Panc1 (cell line): ENCODE measurements at regions not wholly inside any gene's neighbourhood (a gene's known extent, or its start where the extent isn't known, plus 50 kb on each side); places are given as distances from the start of the nearest gene placed in this dataset.

Experiments used
- ATAC-seq: fragments of 200-7000 bp; cut with Tn5 transposase; 2 replicates; pipeline ENCODE4 v1.9.1; 2020; ENCODE audit warnings: mild to moderate bottlenecking, moderate library complexity
- BruUV-seq: library from RNA; stranded (reverse); fragments of 400-500 nt; replicated peaks from 2 replicates; lab custom pipeline; 2021; lab: Mats Ljungman, UMichigan
- CTCF ChIA-PET: fragments of 300-600 bp; sonication (Branson Sonifier 250); formaldehyde crosslinking; loops from one replicate; lab custom pipeline; 2022; ENCODE audit warnings: antibody characterized with exemption; lab: Charles Lee
- POLR2A ChIA-PET: fragments of 300-600 bp; sonication (Branson Sonifier 250); formaldehyde crosslinking; loops from one replicate; lab custom pipeline; 2022; ENCODE audit warnings: antibody characterized with exemption; lab: Charles Lee
- DNase-seq: peaks from one replicate; pipeline ENCODE4 v3.0.0-alpha.2; 2010; ENCODE audit warnings: low read depth, low spot score
- H3K27ac ChIP-seq: 2 replicates; pipeline ENCODE4 v1.5.1; 2011; ENCODE audit warnings: mild to moderate bottlenecking, low read length, inconsistent platforms
- H3K27me3 ChIP-seq: fragments of 200-500 bp; sonication (Bioruptor generic); 2 replicates; pipeline ENCODE4 v1.6.0; 2014; ENCODE audit warnings: low read length, inconsistent platforms; ENCODE audit not compliant: control insufficient read depth, insufficient read depth
- H3K36me3 ChIP-seq: fragments of 200-500 bp; sonication (Bioruptor generic); 2 replicates; pipeline ENCODE4 v1.5.1; 2014; ENCODE audit warnings: inconsistent platforms, mild to moderate bottlenecking, low read length, moderate library complexity; ENCODE audit not compliant: control insufficient read depth, insufficient read depth
- H3K4me1 ChIP-seq: 2 replicates; pipeline ENCODE4 v1.5.1; 2011; ENCODE audit warnings: inconsistent platforms, mild to moderate bottlenecking, low read length, moderate library complexity; ENCODE audit not compliant: control insufficient read depth, insufficient read depth
- H3K4me3 ChIP-seq, 2 experiments: 2 replicates each; pipeline ENCODE4 v1.5.1; 2011 to 2012; ENCODE audit warnings: low read depth in 2 of 2, low read length in 2 of 2, mild to moderate bottlenecking in 2 of 2, inconsistent platforms in 1 of 2, moderate library complexity in 1 of 2
- H3K9me3 ChIP-seq: fragments of 200-500 bp; sonication (Bioruptor generic); 2 replicates; pipeline ENCODE4 v1.5.1; 2014; ENCODE audit warnings: low read depth, mild to moderate bottlenecking, inconsistent platforms, low read length, moderate library complexity; ENCODE audit not compliant: control insufficient read depth, insufficient read depth
- POLR2AphosphoS5 ChIP-seq: IDR thresholded peaks from 2 replicates; pipeline ENCODE4 v1.6.1; 2012; ENCODE audit warnings: mild to moderate bottlenecking, low read depth, low read length, moderate library complexity
- SIN3A ChIP-seq: IDR thresholded peaks from 2 replicates; pipeline ENCODE4 v1.6.1; 2012; ENCODE audit warnings: low read depth, mild to moderate bottlenecking, low read length, moderate library complexity, borderline replicate concordance; ENCODE audit not compliant: insufficient read depth
- TCF7L2 ChIP-seq: IDR thresholded peaks from 2 replicates; pipeline ENCODE4 v1.6.1; 2011; ENCODE audit warnings: mild to moderate bottlenecking, low read depth, low read length, inconsistent platforms
- in situ Hi-C: cut with HindIII; loops from 2 replicates; pipeline ENCODE4 v1.10.0; 2016; ENCODE audit warnings: low sequenced_read_pairs, low pct_unique_long_range_greater_than_20kb
- intact Hi-C: fragments of 100-400 bp; cut with micrococcal nuclease; formaldehyde crosslinking; loops from one replicate; pipeline ENCODE4 v1.10.0; 2022; ENCODE audit not compliant: unreplicated experiment
- TF ChIP-seq, protein P1 (sequence below): fragments of 450-650 bp; IDR thresholded peaks from 2 replicates; pipeline ENCODE4 v1.5.1; 2017; ENCODE audit warnings: mild to moderate bottlenecking
- TF ChIP-seq, protein P2 (sequence below), 2 experiments: IDR thresholded peaks; 2 replicates each; pipeline ENCODE4 v1.6.1; 2011 to 2012; ENCODE audit warnings: low read depth in 2 of 2, control low read depth in 1 of 2, low read length in 1 of 2, mild to moderate bottlenecking in 1 of 2, moderate library complexity in 1 of 2; ENCODE audit not compliant: insufficient read depth in 1 of 2

DNA sequence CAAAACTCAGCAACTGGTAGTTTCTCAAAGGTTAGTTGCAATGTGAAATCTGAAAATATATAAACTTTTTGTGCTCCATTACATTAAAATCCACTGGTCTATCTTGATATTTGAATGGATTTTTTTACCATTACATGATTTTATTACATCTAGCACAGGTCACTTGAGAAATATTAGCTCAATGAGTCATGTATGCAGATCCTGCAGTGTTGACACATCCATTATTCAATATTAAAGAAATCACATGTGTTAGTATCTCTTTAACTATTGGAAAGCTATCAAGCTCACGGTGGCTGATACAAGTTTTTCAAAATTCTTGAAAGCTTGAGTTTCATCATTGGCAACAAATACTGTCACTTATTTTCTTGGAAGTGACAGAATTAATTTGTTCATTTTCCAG lies 373.9 kb upstream of the TSHZ3 start:
- TF ChIP-seq, protein P1, sequence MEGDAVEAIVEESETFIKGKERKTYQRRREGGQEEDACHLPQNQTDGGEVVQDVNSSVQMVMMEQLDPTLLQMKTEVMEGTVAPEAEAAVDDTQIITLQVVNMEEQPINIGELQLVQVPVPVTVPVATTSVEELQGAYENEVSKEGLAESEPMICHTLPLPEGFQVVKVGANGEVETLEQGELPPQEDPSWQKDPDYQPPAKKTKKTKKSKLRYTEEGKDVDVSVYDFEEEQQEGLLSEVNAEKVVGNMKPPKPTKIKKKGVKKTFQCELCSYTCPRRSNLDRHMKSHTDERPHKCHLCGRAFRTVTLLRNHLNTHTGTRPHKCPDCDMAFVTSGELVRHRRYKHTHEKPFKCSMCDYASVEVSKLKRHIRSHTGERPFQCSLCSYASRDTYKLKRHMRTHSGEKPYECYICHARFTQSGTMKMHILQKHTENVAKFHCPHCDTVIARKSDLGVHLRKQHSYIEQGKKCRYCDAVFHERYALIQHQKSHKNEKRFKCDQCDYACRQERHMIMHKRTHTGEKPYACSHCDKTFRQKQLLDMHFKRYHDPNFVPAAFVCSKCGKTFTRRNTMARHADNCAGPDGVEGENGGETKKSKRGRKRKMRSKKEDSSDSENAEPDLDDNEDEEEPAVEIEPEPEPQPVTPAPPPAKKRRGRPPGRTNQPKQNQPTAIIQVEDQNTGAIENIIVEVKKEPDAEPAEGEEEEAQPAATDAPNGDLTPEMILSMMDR: no peak
- TF ChIP-seq POLR2AphosphoS5 (no peak), TCF7L2 (no peak)
- TF ChIP-seq, protein P2, sequence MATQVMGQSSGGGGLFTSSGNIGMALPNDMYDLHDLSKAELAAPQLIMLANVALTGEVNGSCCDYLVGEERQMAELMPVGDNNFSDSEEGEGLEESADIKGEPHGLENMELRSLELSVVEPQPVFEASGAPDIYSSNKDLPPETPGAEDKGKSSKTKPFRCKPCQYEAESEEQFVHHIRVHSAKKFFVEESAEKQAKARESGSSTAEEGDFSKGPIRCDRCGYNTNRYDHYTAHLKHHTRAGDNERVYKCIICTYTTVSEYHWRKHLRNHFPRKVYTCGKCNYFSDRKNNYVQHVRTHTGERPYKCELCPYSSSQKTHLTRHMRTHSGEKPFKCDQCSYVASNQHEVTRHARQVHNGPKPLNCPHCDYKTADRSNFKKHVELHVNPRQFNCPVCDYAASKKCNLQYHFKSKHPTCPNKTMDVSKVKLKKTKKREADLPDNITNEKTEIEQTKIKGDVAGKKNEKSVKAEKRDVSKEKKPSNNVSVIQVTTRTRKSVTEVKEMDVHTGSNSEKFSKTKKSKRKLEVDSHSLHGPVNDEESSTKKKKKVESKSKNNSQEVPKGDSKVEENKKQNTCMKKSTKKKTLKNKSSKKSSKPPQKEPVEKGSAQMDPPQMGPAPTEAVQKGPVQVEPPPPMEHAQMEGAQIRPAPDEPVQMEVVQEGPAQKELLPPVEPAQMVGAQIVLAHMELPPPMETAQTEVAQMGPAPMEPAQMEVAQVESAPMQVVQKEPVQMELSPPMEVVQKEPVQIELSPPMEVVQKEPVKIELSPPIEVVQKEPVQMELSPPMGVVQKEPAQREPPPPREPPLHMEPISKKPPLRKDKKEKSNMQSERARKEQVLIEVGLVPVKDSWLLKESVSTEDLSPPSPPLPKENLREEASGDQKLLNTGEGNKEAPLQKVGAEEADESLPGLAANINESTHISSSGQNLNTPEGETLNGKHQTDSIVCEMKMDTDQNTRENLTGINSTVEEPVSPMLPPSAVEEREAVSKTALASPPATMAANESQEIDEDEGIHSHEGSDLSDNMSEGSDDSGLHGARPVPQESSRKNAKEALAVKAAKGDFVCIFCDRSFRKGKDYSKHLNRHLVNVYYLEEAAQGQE (IDR thresholded peaks at IDR 0.05; ENCODE audit: insufficient read depth in 1 of 2, low read depth in 2 of 2, low read length in 1 of 2): no peak
- no TSS peak for BruUV-seq
- no peak overlapping the region for H3K27ac ChIP-seq
- intact Hi-C loops: no loop called here
- in situ Hi-C loops: no loop called here
- H3K4me1 ChIP-seq: no peaks in the 10 kb centered on the region
- DNase-seq: no peak
- no peak for ATAC-seq
- ChIA-PET POLR2A (no interaction called here), CTCF (no interaction called here)
- no peaks in the 10 kb centered on the region for H3K36me3 ChIP-seq
- H3K4me3 ChIP-seq: no peak overlapping the region
- H3K9me3 ChIP-seq: no peaks in the 10 kb centered on the region
- peaks cover 16% of the 10 kb centered on the region for H3K27me3 ChIP-seq

DNA sequence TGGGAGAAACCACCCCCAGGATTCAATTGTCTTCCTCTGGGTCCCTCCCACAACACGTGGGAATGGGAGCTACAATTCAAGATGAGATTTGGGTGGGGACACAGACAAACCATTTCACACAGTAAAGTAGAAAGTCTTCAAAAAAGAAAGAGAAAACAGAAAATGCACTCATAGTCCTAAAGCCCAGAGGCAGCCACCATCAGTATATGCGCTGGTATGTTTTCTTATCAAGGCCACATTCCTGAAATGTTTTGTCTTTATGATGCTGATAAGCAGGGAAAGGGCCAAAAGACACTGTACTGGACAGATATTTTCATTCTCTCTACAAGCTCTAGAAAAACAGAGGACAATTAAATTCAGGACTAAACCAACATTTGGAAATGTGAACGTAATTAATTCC lies 375.8 kb upstream of the TSHZ3 start:
- ChIA-PET CTCF (no interaction called here), POLR2A (no interaction called here)
- Histone ChIP-seq H3K36me3 (no peaks in the 10 kb centered on the region), H3K4me3 (no peak overlapping the region), H3K4me1 (no peaks in the 10 kb centered on the region), H3K27me3 (peaks cover 2% of the 10 kb centered on the region), H3K9me3 (no peaks in the 10 kb centered on the region), H3K27ac (no peak overlapping the region)
- DNase-seq: no peak
- ATAC-seq: no peak
- intact Hi-C loops: no loop called here
- in situ Hi-C loops: no loop called here
- no TSS peak for BruUV-seq
- TF ChIP-seq TCF7L2: no peak
- TF ChIP-seq, protein P2 (IDR thresholded peaks at IDR 0.05; ENCODE audit: insufficient read depth in 1 of 2, low read depth in 2 of 2, low read length in 1 of 2): no peak
- no peak for TF ChIP-seq POLR2AphosphoS5
- TF ChIP-seq SIN3A: no peak
- TF ChIP-seq, protein P1: no peak
